Hematopoietic multipotent progenitor cell (in vitro differentiated cells): ENCODE measurements at regions not wholly inside any gene's neighbourhood (a gene's known extent, or its start where the extent isn't known, plus 50 kb on each side); places are given as distances from the start of the nearest gene placed in this dataset.

Source experiments
- DNase-seq, 3 donors: peaks; one replicate each; pipeline ENCODE4 v3.0.0-alpha.2; 2011 to 2015; ENCODE audit warnings: low read depth in 2 of 3, low spot score in 2 of 3

- DNase-seq, result no peak
Measured at GRCh38 chr4:138426786-138427185, 184.6 kb upstream of the SLC7A11 start.

- DNase-seq, result no peak
Measured at GRCh38 chr4:138420471-138420870, 178.3 kb upstream of the SLC7A11 start.

- DNase-seq, result no peak
Measured at GRCh38 chr4:138414202-138414601, 172.1 kb upstream of the SLC7A11 start.

GRCh38 chr4:138413273-138413672, 171.1 kb upstream of the SLC7A11 start:
- DNase-seq, result no peak

- no peak for DNase-seq
Measured at GRCh38 chr4:138412847-138413246, 170.7 kb upstream of the SLC7A11 start.

- no peak for DNase-seq
Measured at GRCh38 chr4:138410266-138410665, 168.1 kb upstream of the SLC7A11 start.

DNA sequence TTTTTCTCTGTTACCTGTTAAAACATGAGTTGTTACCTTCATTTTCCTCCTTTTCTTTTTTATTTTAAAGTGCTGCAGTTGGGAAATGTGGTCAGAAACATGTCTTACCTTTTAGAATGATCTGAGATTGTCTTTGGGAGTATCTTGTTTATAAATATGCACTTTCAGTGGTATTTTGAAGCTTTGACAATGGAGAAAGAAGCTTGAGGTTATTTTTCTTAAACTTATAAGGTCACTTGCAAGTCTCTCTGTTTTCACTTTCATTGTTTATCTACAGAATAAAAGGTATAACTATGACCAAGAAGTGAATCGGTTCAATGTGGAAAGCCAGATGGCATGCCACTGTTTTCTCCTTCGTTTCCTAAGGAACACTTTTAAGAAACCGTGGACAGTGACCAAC, 167.5 kb upstream of the SLC7A11 start:
- no peak for DNase-seq

DNA sequence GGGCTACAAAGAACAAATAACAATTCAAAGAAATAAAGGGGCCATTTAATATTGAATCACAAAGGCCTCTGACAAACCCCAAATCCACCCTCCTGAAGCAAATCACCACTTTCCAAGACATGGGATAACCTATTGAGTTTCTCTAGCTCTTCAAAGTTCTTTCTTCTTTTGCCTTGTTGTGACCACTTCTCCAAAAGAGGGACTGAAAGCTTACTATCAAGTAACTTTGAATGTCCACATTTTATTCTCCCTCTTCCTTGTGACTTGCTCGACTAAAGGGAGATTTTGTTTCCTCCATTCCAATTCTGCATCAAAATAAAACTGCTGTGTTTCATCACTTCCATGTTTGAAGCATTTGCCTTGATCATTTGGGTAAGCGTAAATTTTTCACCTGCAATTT, 166.6 kb upstream of the SLC7A11 start:
- DNase-seq, result no peak

- DNase-seq, result no peak
Measured at GRCh38 chr4:138407329-138407728, 165.2 kb upstream of the SLC7A11 start.

DNA sequence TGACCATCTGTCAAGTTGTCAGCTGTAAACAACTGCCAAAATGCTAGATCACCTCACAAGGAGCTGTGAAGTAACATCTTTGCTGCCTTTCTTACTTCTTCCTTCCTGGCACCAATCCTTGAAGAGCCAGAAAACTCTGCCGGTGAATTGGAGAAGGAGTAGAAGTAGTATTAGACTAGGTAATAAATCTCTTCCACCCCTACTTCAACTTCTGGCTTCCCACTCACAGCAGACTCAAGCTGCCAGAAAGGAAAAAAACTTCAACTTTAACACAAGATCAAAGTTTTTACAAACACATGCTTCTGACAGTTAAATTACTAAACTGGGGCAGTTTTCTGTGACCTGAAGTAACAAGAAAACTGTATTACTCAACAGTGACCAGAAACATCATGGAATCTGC, 164.7 kb upstream of the SLC7A11 start:
- peak in 1 of 3 donors; percentile 43 for DNase-seq

GRCh38 chr4:138405934-138406567, 163.9 kb upstream of the SLC7A11 start:
- DNase-seq, result peak in 2 of 3 donors; percentile 64 to 86

DNA sequence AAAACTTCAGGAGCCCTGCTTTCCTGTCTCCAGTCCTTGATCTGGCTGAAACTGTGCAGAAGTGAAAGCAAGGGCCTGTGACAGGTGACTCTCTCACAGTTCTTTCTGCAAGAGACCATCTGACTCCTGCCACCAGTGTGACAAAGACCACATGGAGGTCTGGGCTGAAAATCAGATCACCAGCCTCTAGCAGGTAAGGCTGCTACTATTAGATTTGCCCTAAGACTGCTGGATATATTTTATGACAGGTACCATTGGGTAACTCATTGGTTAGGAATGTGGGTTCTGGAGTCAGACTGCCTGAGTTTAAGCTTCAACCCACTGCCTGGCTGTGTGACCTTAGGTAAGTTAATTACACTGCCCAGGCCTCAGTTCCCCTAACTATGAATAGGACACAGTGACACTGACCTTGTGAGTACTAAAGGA, 163.3 kb upstream of the SLC7A11 start:
- no peak for DNase-seq

GRCh38 chr4:138404801-138405200, 162.7 kb upstream of the SLC7A11 start:
- no peak for DNase-seq

GRCh38 chr4:138404251-138404650, 162.1 kb upstream of the SLC7A11 start:
- no peak for DNase-seq

GRCh38 chr4:138401334-138401733, 159.2 kb upstream of the SLC7A11 start:
- DNase-seq, result no peak

DNA sequence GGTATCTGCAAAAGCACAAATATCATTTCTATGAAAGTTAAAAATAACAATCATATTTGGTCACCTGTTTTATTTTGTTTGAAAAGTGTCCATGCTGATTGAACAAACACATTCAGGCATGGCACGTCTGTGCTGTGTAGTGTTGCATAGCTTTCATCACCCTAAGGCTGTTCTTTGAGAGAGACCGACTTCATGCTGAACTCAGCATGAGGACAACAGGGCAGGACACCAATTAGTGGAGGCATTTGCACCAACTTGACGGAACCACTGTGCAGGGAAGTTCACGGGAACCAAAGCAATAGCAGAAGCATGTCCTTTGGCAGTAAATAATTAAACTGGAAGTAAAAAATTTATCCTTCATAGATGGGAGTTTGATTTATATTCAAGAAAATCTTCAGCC, 158.4 kb upstream of the SLC7A11 start:
- no peak for DNase-seq

DNA sequence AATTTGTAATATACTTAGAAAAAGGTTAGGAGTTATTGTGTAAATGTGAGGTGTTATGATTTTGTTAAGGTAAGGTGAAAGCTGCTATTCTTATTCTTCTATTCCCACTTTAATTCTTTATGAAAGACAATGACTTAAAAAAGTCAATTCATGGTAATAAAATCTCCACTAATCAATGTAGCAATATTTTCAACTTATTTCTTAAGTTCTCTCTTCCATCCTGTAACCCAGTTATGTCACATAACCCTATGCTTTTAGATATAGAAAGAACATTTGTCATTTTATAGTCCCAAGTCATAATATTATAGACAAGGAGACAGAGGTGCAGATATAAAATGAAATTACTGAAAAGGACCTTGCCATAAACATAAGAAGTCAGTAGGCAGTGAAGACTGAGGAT, 157.9 kb upstream of the SLC7A11 start:
- no peak for DNase-seq

GRCh38 chr4:138399081-138399480, 156.9 kb upstream of the SLC7A11 start:
- DNase-seq, result no peak

DNA sequence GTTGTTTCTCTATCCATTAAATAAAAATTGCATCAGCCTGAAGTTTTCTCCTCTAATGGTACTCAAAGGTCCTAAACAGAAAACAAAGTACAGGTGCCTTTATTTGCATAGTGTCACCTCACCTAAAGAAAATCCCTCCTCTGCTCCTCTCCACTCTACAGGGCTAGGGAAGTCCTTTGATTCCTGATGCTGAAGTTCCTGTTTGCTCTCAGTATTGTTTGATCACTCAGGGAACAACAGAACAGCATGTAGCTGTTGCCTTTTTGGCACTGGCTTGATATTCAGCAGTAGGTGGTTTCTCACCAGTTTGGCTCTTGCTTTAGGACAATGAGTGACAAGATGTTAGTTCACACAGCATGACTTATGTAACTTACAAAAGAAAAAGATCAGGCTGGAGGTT, 156.2 kb upstream of the SLC7A11 start:
- DNase-seq, result no peak

DNA sequence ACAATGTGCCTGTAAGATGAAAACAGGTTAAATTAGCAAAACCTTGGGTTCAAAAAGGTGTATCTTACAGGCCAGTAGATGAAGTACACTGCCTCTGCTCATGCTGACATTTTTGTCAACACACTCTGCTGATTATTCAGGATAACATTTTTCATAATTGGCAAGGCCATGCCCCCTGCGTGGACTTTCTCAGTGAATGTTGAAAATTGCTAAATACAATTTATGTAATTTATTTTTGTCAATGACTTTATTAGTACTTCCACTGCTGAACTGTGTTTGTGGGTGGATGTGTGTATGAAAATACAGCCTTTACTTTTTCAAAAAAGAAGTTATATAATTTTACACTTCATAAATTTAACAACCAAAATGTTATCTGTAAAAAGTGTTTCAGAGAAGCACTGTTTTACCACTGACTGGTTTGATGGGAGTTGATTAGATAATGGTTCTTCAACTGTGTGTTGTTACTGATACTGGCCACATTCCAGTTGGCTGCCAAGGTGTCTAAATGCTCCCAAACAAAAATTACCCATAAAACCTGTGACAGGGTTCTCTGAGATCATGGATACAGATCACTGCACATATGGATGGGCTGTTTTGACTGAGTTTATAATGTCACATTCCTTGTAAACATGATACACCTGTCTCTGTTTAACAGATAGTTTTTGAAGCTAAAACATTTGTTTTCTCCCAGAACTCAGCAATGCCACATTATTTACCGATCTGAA, 151.9 kb upstream of the SLC7A11 start:
- no peak for DNase-seq

DNA sequence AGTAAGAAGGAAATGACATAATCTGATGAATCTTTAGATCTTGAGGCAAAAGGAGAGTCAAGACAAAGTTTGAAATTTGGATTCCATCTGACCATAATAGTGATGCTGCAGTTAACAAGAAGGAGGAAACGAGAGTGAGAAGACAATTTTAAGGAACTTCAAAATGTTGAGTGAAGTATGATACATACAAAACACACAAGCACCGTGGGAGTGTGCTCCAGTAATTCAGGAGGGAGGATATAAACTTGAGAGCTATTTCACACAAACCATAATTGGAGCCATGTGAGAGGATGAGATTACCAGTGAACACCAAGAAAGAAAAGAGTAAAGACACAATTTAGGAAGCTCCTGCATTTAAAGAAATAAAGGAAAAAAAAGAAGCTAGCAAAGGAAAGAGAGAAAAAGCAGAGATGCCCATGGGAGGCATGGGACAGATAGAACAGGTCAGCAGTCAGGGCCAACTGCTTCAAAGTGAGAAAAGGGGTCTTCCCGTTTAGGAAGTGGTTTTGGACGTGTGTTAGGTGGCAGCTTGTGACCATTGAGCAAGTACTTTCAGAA, 150.7 kb upstream of the SLC7A11 start:
- DNase-seq, result no peak

DNA sequence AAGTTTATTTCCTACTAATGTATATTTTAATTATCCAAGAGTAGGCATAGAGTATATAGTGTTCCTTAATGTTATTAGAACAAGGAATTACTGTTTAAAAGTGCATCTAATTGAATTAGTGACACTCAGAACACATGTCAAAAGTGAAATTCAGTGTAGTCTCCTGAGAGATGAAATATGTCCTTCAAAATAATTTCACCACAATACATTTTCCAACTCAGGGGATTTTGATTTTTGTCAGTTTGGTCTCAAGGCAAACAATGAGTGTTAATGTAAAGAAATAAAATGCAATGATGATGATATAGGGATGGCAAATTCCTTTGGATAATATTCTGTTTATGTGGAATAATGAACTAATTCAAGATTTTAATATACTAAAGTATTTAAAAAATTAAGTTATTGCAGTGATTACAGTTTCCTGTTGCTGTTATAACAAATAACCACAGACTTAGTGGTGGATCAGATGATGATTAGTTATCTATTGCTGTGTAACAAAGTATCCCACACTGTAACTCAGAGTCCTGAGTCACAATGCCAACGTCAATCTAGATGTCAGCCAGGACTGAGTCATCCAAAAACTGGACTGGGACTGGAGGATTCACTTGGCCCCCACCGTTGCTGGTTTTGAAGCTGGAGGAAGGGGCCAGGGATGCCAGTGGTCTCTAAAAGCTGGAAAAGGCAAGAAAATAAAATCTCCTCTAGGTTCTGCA, 148.0 kb upstream of the SLC7A11 start:
- no peak for DNase-seq
